SK-N-SH (cell line): ENCODE measurements at regions not wholly inside any gene's neighbourhood (a gene's known extent, or its start where the extent isn't known, plus 50 kb on each side); places are given as distances from the start of the nearest gene placed in this dataset.
"Not testable (repeated sequence)": the region's sequence is repeated elsewhere in the genome, so short reads cannot be mapped to it uniquely, and the experiment has no call there.

Experiments
- CTCF ChIA-PET: fragments of 300-600, 350-600 bp; formaldehyde crosslinking; extraction: SDS; loops from one replicate; lab custom pipeline; 2021; lab: Yijun Ruan, JAX
- POLR2A ChIA-PET: fragments of 350-600 bp; sonication (Branson Sonifier 250); formaldehyde crosslinking; extraction: SDS; loops from one replicate; lab custom pipeline; 2020; ENCODE audit warnings: antibody characterized with exemption, inconsistent platforms; lab: Yijun Ruan, JAX
- DNase-seq: peaks from one replicate; pipeline ENCODE4 v3.0.0; 2012
- H2AFZ ChIP-seq: fragments of 200-600 bp; sonication (generic); 2 replicates; pipeline ENCODE4 v1.8.1; 2016; ENCODE audit warnings: antibody characterized with exemption, mild to moderate bottlenecking, low read depth
- H3F3A ChIP-seq: fragments of 200-600 bp; sonication (generic); replicated peaks from 2 replicates; pipeline ENCODE3; 2016; ENCODE audit warnings: antibody characterized with exemption, mild to moderate bottlenecking; ENCODE audit not compliant: insufficient read depth
- H3K27ac ChIP-seq, 2 experiments: fragments of 200-500 bp in 1 of 2; fragments of 200-600 bp in 1 of 2; sonication (Bioruptor generic) in 1 of 2; sonication (generic), shearing (Covaris generic) in 1 of 2; 2 replicates each; pipeline versions ENCODE4 v1.5.1 to v1.6.1; 2014 to 2016; ENCODE audit warnings: low read depth in 2 of 2, inconsistent platforms in 1 of 2, low read length in 1 of 2, mild to moderate bottlenecking in 1 of 2, mixed read lengths in 1 of 2
- H3K27me3 ChIP-seq: fragments of 200-600 bp; sonication (generic), shearing (Covaris generic); 2 replicates; pipeline ENCODE4 v1.6.1; 2016; ENCODE audit warnings: mixed run types; ENCODE audit not compliant: insufficient read depth
- H3K36me3 ChIP-seq, 2 experiments: fragments of 200-500 bp in 1 of 2; fragments of 200-600 bp in 1 of 2; sonication (Bioruptor generic) in 1 of 2; sonication (generic) in 1 of 2; replicated peaks in 1 of 2; 2 replicates each; pipeline versions ENCODE3 to v1.5.1; 2014 to 2016; ENCODE audit warnings: low read length in 1 of 2, mild to moderate bottlenecking in 1 of 2; ENCODE audit not compliant: insufficient read depth in 2 of 2, control insufficient read depth in 1 of 2
- H3K4me1 ChIP-seq, 2 experiments: fragments of 200-500 bp in 1 of 2; fragments of 200-600 bp in 1 of 2; sonication (Bioruptor generic) in 1 of 2; sonication (generic), shearing (Covaris generic) in 1 of 2; 2 replicates each; pipeline versions ENCODE4 v1.5.1 to v1.6.1; 2014 to 2016; ENCODE audit warnings: low read depth in 1 of 2, low read length in 1 of 2, mixed run types in 1 of 2; ENCODE audit not compliant: insufficient read depth in 2 of 2, control insufficient read depth in 1 of 2
- H3K4me2 ChIP-seq: fragments of 200-600 bp; sonication (generic), shearing (Covaris generic); 2 replicates; pipeline ENCODE4 v1.6.1; 2017; ENCODE audit warnings: mixed run types
- H3K4me3 ChIP-seq, 2 experiments: fragments of 200-500 bp in 1 of 2; fragments of 200-600 bp in 1 of 2; sonication (Bioruptor generic) in 1 of 2; sonication (generic), shearing (Covaris generic) in 1 of 2; 2 replicates each; pipeline versions ENCODE4 v1.5.1 to v1.8.1; 2014 to 2016; ENCODE audit warnings: low read depth in 2 of 2, inconsistent platforms in 1 of 2, low read length in 1 of 2, mild to moderate bottlenecking in 1 of 2, mixed read lengths in 1 of 2, moderate library complexity in 1 of 2
- H3K79me2 ChIP-seq: fragments of 200-600 bp; sonication (generic); 2 replicates; pipeline ENCODE4 v1.8.1; 2017; ENCODE audit warnings: mild to moderate bottlenecking; ENCODE audit not compliant: insufficient read depth
- H3K9ac ChIP-seq: fragments of 200-600 bp; sonication (generic); 2 replicates; pipeline ENCODE4 v1.6.1; 2017; ENCODE audit warnings: mixed run types
- H3K9me2 ChIP-seq: fragments of 200-600 bp; sonication (generic); 2 replicates; pipeline ENCODE4 v1.6.1; 2017; ENCODE audit warnings: mixed run types
- H3K9me3 ChIP-seq: fragments of 200-600 bp; sonication (generic); 2 replicates; pipeline ENCODE4 v1.6.1; 2017; ENCODE audit warnings: mixed run types, mild to moderate bottlenecking, moderate library complexity
- H4K20me1 ChIP-seq: fragments of 200-600 bp; sonication (generic); 2 replicates; pipeline ENCODE4 v1.6.1; 2017; ENCODE audit warnings: mild to moderate bottlenecking, mixed run types; ENCODE audit not compliant: insufficient read depth
- WGBS: methylation state at CpG from one replicate; pipeline ENCODE4 v1.1.6; 2017; ENCODE audit warnings: low lambda C conversion rate; 5-methylcytosine and 5-hydroxymethylcytosine counted together

GRCh38 chr18:14384961-14385360 lies 158.4 kb downstream of the POTEC start:
- H3K9me2 ChIP-seq, H3F3A ChIP-seq, H3K9me3 ChIP-seq, DNase-seq, H3K4me2 ChIP-seq, H2AFZ ChIP-seq, H3K79me2 ChIP-seq, CTCF ChIA-PET, H3K36me3 ChIP-seq, H3K27ac ChIP-seq, H3K4me1 ChIP-seq, H3K9ac ChIP-seq, POLR2A ChIA-PET, H4K20me1 ChIP-seq, H3K4me3 ChIP-seq, H3K27me3 ChIP-seq: not testable (repeated sequence)
- WGBS, result 0% methylated on average over 1 of the region's 1 CpG

GRCh38 chr18:14382666-14383065 lies 160.7 kb downstream of the POTEC start:
- H3K27me3 ChIP-seq, H3K4me2 ChIP-seq, H3K9me2 ChIP-seq, H3F3A ChIP-seq, H3K4me3 ChIP-seq, H2AFZ ChIP-seq, CTCF ChIA-PET, H3K36me3 ChIP-seq, H3K79me2 ChIP-seq, H4K20me1 ChIP-seq, H3K9me3 ChIP-seq, H3K4me1 ChIP-seq, H3K9ac ChIP-seq, DNase-seq, H3K27ac ChIP-seq, POLR2A ChIA-PET: not testable (repeated sequence)
- 3% methylated on average over 17 of the region's 25 CpGs for WGBS

- H2AFZ ChIP-seq, H3K27ac ChIP-seq, H3K4me3 ChIP-seq, H4K20me1 ChIP-seq, H3K9ac ChIP-seq, H3K9me3 ChIP-seq, H3K4me2 ChIP-seq, H3K27me3 ChIP-seq, H3K36me3 ChIP-seq, POLR2A ChIA-PET, H3F3A ChIP-seq, H3K4me1 ChIP-seq, DNase-seq, CTCF ChIA-PET, H3K79me2 ChIP-seq, H3K9me2 ChIP-seq: not testable (repeated sequence)
- WGBS, result 16% methylated on average over 2 of the region's 2 CpGs
Observed at GRCh38 chr18:14379489-14379888, 163.9 kb downstream of the POTEC start.

GRCh38 chr18:14378376-14378775 lies 165.0 kb downstream of the POTEC start:
- H4K20me1 ChIP-seq, POLR2A ChIA-PET, H3K4me3 ChIP-seq, H3K4me2 ChIP-seq, DNase-seq, H3K36me3 ChIP-seq, CTCF ChIA-PET, H2AFZ ChIP-seq, H3K9me3 ChIP-seq, H3K27ac ChIP-seq, H3K4me1 ChIP-seq, H3K79me2 ChIP-seq, H3F3A ChIP-seq, H3K27me3 ChIP-seq, H3K9me2 ChIP-seq, H3K9ac ChIP-seq: not testable (repeated sequence)
- WGBS, result 12% methylated on average over 24 of the region's 24 CpGs

GRCh38 chr18:14361346-14361745 lies 182.1 kb downstream of the POTEC start:
- H3K4me1 ChIP-seq, H3K27ac ChIP-seq, H4K20me1 ChIP-seq, POLR2A ChIA-PET, H3K27me3 ChIP-seq, H3K4me3 ChIP-seq, H3K79me2 ChIP-seq, DNase-seq, H3K9ac ChIP-seq, H2AFZ ChIP-seq, H3F3A ChIP-seq, H3K9me2 ChIP-seq, H3K9me3 ChIP-seq, H3K4me2 ChIP-seq, CTCF ChIA-PET, H3K36me3 ChIP-seq: not testable (repeated sequence)
- WGBS, result no CpG with 5 or more reads among the region's 18 CpGs

- H3K4me3 ChIP-seq, H3K27ac ChIP-seq, H3K79me2 ChIP-seq, H3K4me2 ChIP-seq, H4K20me1 ChIP-seq, H2AFZ ChIP-seq, CTCF ChIA-PET, H3K4me1 ChIP-seq, POLR2A ChIA-PET, H3F3A ChIP-seq, H3K9me2 ChIP-seq, H3K27me3 ChIP-seq, DNase-seq, H3K9ac ChIP-seq, H3K9me3 ChIP-seq, H3K36me3 ChIP-seq: not testable (repeated sequence)
- WGBS, result 13% methylated on average over 20 of the region's 22 CpGs
Observed at GRCh38 chr18:14357553-14358297, 185.7 kb downstream of the POTEC start.
